Subcutaneous abdominal adipose tissue (tissue), 5 donors: ENCODE measurements at regions not wholly inside any gene's neighbourhood (a gene's known extent, or its start where the extent isn't known, plus 50 kb on each side); places are given as distances from the start of the nearest gene placed in this dataset.
"Not testable (repeated sequence)": the region's sequence is repeated elsewhere in the genome, so short reads cannot be mapped to it uniquely, and the experiment has no call there.

Experiments used
- H3K27ac ChIP-seq: one replicate; pipeline ENCODE4 v1.7.0; 2013; ENCODE audit warnings: low read depth, mild to moderate bottlenecking, inconsistent platforms, low read length, moderate library complexity
- H3K27me3 ChIP-seq, 5 donors: one replicate each; pipeline ENCODE4 v1.7.0; 2013; ENCODE audit warnings: low read length in 5 of 5, inconsistent platforms in 1 of 5; ENCODE audit not compliant: control insufficient read depth in 5 of 5, insufficient read depth in 4 of 5
- H3K36me3 ChIP-seq, 5 donors: one replicate each; pipeline ENCODE4 v1.7.0; 2013; ENCODE audit warnings: low read length in 5 of 5; ENCODE audit not compliant: control insufficient read depth in 5 of 5, insufficient read depth in 5 of 5
- H3K4me1 ChIP-seq, 5 donors: one replicate each; pipeline ENCODE4 v1.7.0; 2013; ENCODE audit warnings: low read length in 5 of 5, mild to moderate bottlenecking in 3 of 5, moderate library complexity in 1 of 5; ENCODE audit not compliant: control insufficient read depth in 5 of 5, insufficient read depth in 5 of 5
- H3K4me3 ChIP-seq, 5 donors: one replicate each; pipeline ENCODE4 v1.7.0; 2013; ENCODE audit warnings: low read length in 5 of 5, low read depth in 1 of 5
- H3K9ac ChIP-seq, 5 donors: one replicate each; pipeline ENCODE4 v1.7.0; 2013; ENCODE audit warnings: low read length in 5 of 5, mild to moderate bottlenecking in 4 of 5, moderate library complexity in 3 of 5
- H3K9me3 ChIP-seq, 5 donors: one replicate each; pipeline ENCODE4 v1.7.0; 2013; ENCODE audit warnings: low read length in 5 of 5; ENCODE audit not compliant: control insufficient read depth in 5 of 5
- donor health status: healthy.
- donor health status: healthy.
- donor health status: healthy.
- donor health status: healthy.
- donor health status: healthy.

DNA sequence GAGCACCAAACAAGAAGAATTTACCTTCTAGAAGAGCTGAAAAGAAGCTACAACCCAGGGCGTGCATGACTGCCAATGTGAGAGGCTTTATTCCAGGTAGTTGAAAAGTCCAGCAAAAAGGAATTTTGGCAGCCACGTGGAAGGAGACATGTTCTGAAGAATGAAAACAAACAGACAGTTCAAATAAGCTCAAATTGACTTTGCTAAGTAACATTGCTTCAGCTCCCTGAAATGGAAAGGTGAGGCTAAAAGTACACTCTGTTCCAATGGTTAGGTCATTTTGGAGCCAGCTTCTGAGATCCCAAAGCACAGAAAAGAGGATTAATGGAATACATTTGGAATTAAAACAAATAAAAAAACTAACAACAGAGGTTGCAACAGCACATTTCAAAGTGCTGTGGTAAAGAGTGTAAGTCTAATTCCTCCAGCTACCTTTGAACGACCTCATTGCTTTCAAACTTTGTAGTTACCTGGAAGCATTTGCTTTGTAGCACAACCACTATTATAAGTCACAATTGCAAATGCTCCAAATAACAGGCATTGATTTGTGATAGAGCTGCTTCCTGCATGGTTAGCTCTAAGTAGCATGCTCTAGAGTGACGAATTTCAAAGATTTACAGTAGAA is 405.3 kb upstream of the EDA2R start:
- Histone ChIP-seq H3K27ac (no peak overlapping the region), H3K9ac (no peak overlapping the region), H3K9me3 (no peaks in the 10 kb centered on the region)

DNA sequence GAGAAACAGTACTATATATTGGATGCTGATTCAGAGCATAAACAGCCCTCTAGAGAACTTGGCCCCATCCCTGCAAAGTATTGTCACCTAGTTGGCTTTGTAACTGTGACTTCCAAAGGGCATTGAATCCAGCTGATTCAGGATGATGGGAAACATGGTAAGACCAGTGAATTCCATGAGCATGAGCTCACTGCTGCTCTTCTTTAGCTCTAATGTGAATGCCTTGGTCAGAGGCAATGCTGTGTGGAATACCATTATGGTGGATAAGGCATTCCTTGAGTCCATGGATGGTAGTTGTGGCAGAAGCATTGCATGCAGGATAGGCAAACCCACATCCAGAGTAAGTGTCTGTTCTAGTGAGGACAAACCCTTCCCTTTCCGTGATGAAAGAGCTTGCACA is 365.6 kb upstream of the EDA2R start:
- Histone ChIP-seq H3K9me3 (peaks cover 0 to 20% (median 12%) of the 10 kb centered on the region in 5 donors), H3K27me3 (peaks cover 0 to 14% (median 5%) of the 10 kb centered on the region in 5 donors), H3K36me3 (no peaks in the 10 kb centered on the region), H3K9ac (no peak overlapping the region), H3K4me3 (no peak overlapping the region), H3K27ac (no peak overlapping the region), H3K4me1 (no peaks in the 10 kb centered on the region)

More for the DNA sequence above, 405.3 kb upstream of the EDA2R start:
- H3K4me3 ChIP-seq: no peak overlapping the region
- H3K27me3 ChIP-seq: peaks cover 0 to 9% (median 0%) of the 10 kb centered on the region in 5 donors
- peaks cover 0 to 12% (median 0%) of the 10 kb centered on the region in 5 donors for H3K4me1 ChIP-seq
- no peaks in the 10 kb centered on the region for H3K36me3 ChIP-seq

DNA sequence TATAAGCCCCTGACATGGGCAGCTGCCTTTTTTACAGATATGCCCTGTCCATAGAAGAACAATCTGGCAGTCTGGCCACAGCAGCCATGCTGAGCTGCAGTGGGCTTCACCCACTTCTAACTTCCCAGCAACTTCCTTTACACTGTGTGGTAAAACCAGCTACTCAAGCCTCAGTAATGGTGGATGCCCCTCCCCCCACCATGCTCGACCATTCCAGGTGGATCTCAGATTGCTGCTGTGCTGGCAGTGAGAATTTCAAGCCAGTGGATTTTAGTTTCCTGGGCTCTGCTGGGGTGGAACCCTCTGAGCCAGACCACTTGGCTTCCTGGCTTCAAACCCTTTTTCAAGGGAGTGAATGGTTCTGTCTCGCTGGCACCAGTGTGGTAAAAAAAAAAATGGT is 355.9 kb upstream of the EDA2R start:
- peaks cover 0 to 2% (median 0%) of the 10 kb centered on the region in 5 donors for H3K9me3 ChIP-seq
- no peak overlapping the region for H3K27ac ChIP-seq
- no peak overlapping the region for H3K4me3 ChIP-seq
- H3K4me1 ChIP-seq: no peaks in the 10 kb centered on the region
- no peaks in the 10 kb centered on the region for H3K36me3 ChIP-seq
- no peak overlapping the region for H3K9ac ChIP-seq
- no peaks in the 10 kb centered on the region for H3K27me3 ChIP-seq

DNA sequence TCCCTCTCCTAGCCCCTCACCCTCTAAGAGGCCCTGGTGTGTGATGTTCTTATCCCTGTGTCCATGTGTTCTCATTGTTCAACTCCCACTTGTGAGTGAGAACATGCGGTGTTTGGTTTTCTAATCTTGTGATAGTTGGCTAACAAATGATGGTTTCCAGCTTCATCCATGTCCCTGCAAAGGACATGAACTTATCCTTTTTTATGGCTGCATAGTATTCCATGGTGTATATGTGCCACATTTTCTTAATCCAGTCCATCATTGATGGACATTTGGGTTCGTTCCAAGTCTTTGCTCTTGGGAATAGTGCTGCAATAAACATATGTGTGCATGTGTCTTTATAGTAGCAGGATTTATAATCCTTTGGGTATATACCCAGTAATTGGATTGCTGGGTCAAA is 353.2 kb upstream of the EDA2R start:
- H3K4me1 ChIP-seq, H3K27ac ChIP-seq, H3K9ac ChIP-seq, H3K4me3 ChIP-seq, H3K36me3 ChIP-seq, H3K27me3 ChIP-seq, H3K9me3 ChIP-seq: not testable (repeated sequence)

DNA sequence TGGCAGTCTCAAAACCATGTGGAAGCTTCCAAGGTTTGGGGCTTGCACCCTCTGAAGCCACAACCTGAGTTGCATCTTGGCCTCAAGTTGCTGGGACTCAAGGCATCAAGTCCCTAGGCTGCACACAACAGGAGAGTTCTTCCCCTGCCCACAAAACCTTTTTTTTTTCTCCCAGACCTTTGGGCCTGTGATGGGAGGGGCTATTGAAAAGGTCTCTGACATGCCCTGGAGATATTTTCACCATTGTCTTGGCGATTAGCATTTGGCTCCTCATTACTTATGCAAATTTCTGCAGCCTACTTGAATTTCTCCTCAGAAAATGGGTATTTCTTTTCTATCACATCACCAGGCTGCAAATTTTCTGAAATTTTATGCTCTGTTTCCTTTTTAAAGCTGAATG is 349.5 kb upstream of the EDA2R start:
- no peak overlapping the region for H3K9ac ChIP-seq
- no peak overlapping the region for H3K4me3 ChIP-seq
- peaks cover 0 to 5% (median 2%) of the 10 kb centered on the region in 5 donors for H3K9me3 ChIP-seq
- H3K27ac ChIP-seq: no peak overlapping the region
- no peaks in the 10 kb centered on the region for H3K36me3 ChIP-seq
- peaks cover 0 to 9% (median 0%) of the 10 kb centered on the region in 5 donors for H3K27me3 ChIP-seq
- no peaks in the 10 kb centered on the region for H3K4me1 ChIP-seq

DNA sequence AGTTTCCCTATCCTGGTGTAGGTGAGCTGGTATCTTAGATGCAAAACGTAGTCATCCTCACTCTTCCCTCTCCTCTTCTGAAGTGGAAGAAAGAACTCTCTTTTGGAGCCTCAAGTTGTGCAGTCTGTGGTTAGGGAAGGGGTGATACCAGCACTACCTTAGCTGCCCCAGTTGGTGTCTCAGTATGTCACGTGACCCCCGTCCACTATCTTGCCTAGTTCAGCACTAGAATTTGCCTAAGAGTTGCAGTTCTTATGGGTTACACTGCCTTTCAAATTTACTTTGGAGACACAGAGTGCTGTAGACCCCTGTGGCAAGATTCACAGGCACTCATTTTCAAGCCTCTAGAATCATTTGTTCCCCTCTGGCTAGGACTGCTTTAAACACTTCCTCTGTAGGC is 322.8 kb upstream of the EDA2R start:
- Histone ChIP-seq H3K36me3 (no peaks in the 10 kb centered on the region), H3K4me1 (no peaks in the 10 kb centered on the region), H3K9me3 (peaks cover 5 to 13% (median 7%) of the 10 kb centered on the region in 5 donors), H3K27me3 (peaks cover 0 to 4% (median 0%) of the 10 kb centered on the region in 5 donors), H3K9ac (no peak overlapping the region), H3K4me3 (no peak overlapping the region), H3K27ac (no peak overlapping the region)

DNA sequence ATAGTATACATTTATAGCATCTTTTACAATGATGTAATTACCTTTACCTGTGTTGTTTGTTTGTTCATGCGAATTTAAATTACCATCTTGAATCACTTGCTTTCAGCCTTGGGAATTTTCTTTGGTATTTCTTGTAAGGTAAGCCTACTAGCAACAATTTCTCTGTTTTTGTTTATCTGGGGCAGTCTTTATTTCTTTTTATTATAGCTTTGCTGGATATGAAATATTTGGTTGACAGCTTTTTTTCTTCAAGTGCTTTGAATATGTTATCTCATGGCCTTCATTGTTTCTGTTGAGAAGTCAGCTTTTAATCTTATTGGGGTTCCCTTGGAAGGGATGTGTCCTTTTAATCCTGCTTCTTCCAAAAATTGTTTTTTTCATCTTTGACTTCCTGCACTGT is 292.8 kb upstream of the EDA2R start:
- H3K4me1 ChIP-seq: no peaks in the 10 kb centered on the region
- H3K4me3 ChIP-seq: no peak overlapping the region
- no peak overlapping the region for H3K27ac ChIP-seq
- H3K27me3 ChIP-seq: no peaks in the 10 kb centered on the region
- no peak overlapping the region for H3K9ac ChIP-seq
- H3K36me3 ChIP-seq: no peaks in the 10 kb centered on the region
- H3K9me3 ChIP-seq: peaks cover 0 to 10% (median 9%) of the 10 kb centered on the region in 5 donors

DNA sequence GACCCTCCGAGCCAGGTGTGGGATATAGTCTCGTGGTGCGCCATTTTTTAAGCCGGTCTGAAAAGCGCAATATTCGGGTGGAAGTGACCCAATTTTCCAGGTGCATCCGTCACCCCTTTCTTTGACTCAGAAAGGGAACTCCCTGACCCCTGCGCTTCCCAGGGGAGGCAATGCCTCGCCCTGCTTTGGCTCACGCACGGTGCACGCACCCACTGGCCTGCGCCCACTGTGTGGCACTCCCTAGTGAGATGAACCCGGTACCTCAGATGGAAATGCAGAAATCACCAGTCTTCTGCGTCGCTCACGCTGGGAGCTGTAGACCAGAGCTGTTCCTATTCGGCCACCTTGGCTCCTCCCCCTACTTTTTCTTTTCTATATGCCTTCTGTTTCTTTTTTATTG is 291.6 kb upstream of the EDA2R start:
- H3K4me3 ChIP-seq, H3K27ac ChIP-seq, H3K4me1 ChIP-seq, H3K27me3 ChIP-seq, H3K9ac ChIP-seq, H3K36me3 ChIP-seq: not testable (repeated sequence)
- peaks cover 0 to 10% (median 9%) of the 10 kb centered on the region in 5 donors for H3K9me3 ChIP-seq

DNA sequence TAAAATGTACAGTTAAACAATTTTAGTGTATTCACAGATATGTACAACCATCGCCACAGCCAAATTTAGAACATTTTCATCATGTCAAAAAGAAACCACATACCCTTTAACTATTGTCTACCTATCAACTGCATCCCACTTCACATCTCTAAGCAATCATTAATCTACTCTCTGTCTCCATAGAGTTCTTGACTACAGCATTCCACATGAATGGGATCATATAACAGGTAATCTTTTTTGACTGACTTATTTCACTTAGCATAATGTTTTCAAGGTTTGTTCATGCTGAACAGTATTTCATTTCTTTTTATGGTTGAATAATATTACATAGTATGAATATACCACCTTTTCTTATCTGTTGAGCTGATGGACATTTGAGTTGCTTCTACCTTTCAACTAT is 281.4 kb upstream of the EDA2R start:
- H3K36me3 ChIP-seq: no peaks in the 10 kb centered on the region
- H3K9ac ChIP-seq: no peak overlapping the region
- peaks cover 0 to 2% (median 0%) of the 10 kb centered on the region in 5 donors for H3K27me3 ChIP-seq
- H3K27ac ChIP-seq: no peak overlapping the region
- H3K9me3 ChIP-seq: peaks cover 0 to 4% (median 0%) of the 10 kb centered on the region in 5 donors
- H3K4me3 ChIP-seq: no peak overlapping the region
- H3K4me1 ChIP-seq: no peaks in the 10 kb centered on the region

DNA sequence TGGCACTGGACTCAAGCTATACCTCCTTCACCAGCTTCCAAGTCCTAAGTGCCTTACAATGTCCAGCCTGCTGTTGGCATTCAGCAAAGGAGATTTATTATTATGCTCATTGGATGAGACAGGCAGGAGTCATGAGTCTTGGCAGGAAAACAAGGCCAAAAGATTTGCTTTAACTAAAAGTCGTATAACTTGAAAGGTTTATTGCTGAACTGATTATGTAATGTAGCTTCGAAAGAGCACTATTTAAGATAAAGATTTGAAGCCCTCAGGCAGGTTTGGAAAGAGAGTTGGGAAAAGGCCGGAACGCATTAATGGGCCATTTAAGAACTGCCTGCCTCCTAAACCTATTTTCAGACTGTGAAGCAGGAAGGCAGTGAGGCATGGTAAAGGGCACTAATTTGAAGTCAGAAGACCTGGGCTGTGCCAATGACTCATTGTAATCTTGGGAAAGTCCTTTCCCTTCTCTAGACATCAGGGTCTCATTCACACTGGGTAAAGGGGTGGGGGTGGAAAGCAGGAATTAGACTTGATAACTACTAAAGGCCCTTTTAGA is 280.5 kb upstream of the EDA2R start:
- H3K4me3 ChIP-seq: no peak overlapping the region
- H3K9ac ChIP-seq: no peak overlapping the region
- peaks cover 0 to 2% (median 0%) of the 10 kb centered on the region in 5 donors for H3K9me3 ChIP-seq
- H3K27me3 ChIP-seq: peaks cover 0 to 4% (median 0%) of the 10 kb centered on the region in 5 donors
- H3K36me3 ChIP-seq: no peaks in the 10 kb centered on the region
- H3K27ac ChIP-seq: no peak overlapping the region
- peaks cover 0 to 5% (median 0%) of the 10 kb centered on the region in 5 donors for H3K4me1 ChIP-seq
